ENCODE measurements at regions not wholly inside any gene's neighbourhood (a gene's known extent, or its start where the extent isn't known, plus 50 kb on each side); places are given as distances from the start of the nearest gene placed in this dataset.

DNA sequence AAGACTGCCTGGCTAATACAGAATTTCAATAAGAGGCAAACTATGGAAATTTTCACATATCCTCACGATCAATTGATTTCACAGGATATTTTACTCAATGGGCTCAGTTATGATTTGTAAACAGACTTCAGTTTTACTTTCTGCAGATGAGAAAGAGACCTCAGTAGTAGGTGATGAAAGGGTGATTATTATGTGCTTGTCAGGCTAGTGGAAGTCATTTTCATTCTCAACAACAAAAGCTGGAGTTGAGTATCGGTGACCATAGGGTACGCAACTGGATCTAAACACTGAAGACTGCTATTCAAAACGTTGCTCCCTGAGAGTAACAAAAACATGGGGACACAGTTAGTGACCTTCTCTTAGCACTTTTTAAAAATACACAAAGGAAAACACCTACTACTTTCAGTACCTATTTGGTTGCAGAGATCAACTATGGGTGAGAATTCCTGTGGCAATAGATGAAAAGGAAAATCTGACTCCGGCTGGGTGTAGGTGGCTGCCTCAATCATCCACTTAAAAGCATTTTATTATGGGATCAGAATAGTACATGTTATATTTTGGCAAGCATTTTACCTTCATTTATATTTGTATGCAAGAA lies 126.2 kb upstream of the VRK2 start:
- CTCF ChIA-PET, result no interaction called here
- H3K4me1 ChIP-seq (replicated peaks; ENCODE audit: insufficient read depth), result no peaks in the 10 kb centered on the region
- H3K27ac ChIP-seq, result no peak overlapping the region
- BruUV-seq (replicated peaks), result no TSS peak
- intact Hi-C loops (cut with micrococcal nuclease; ENCODE audit: unreplicated experiment), result no loop called here
- H2AFZ ChIP-seq, result no peak overlapping the region
- H3F3A ChIP-seq (ENCODE audit: insufficient read depth, low read depth), result no peaks in the 10 kb centered on the region
- no peak for TF ChIP-seq EZH2 (IDR thresholded peaks at IDR 0.05; ENCODE audit: low read depth)
- TF ChIP-seq, protein P1, sequence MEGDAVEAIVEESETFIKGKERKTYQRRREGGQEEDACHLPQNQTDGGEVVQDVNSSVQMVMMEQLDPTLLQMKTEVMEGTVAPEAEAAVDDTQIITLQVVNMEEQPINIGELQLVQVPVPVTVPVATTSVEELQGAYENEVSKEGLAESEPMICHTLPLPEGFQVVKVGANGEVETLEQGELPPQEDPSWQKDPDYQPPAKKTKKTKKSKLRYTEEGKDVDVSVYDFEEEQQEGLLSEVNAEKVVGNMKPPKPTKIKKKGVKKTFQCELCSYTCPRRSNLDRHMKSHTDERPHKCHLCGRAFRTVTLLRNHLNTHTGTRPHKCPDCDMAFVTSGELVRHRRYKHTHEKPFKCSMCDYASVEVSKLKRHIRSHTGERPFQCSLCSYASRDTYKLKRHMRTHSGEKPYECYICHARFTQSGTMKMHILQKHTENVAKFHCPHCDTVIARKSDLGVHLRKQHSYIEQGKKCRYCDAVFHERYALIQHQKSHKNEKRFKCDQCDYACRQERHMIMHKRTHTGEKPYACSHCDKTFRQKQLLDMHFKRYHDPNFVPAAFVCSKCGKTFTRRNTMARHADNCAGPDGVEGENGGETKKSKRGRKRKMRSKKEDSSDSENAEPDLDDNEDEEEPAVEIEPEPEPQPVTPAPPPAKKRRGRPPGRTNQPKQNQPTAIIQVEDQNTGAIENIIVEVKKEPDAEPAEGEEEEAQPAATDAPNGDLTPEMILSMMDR (conservative IDR thresholded peaks at IDR 0.05), result no peak
- no peaks in the 10 kb centered on the region for H3K79me2 ChIP-seq (ENCODE audit: low read depth)
- no peaks in the 10 kb centered on the region for H3K36me3 ChIP-seq (ENCODE audit: low read depth)
- DNase-seq, result no peak
- POLR2A ChIA-PET (ENCODE audit: unreplicated experiment), result no interaction called here
- H3K27me3 ChIP-seq (ENCODE audit: insufficient read depth, low read depth), result no peaks in the 10 kb centered on the region
- peaks cover 8% of the 10 kb centered on the region; the same call in 1 of the 2 replicates for H3K9me2 ChIP-seq (ENCODE audit: insufficient read depth)
- H3K4me3 ChIP-seq, result no peak overlapping the region
- no peak overlapping the region for H3K4me2 ChIP-seq
- H4K20me1 ChIP-seq (ENCODE audit: insufficient read depth), result no peaks in the 10 kb centered on the region
- 0 out of 2 replicates have a peak, but pooled peaks cover 4% of the 10 kb centered on the region for H3K9me3 ChIP-seq (ENCODE audit: insufficient read depth, low read depth)

DNA sequence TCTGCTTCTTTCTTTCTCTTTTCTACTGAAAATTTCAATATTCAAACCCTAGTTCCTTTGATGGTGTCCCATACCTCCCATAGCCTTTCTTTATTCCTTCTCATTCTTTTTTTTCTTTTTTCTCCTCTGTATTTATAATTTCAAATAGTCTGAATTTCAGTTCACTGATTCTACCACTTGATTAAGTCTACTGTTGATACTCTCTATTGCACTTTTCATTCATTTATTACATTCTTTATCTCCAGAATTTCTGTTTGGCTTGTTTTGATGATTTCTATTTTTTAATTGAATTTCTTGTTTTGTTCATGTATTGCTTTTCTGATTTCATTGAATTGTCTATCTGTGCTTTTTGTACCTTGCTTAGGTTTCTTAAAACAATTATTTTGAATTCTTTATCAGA lies 111.9 kb upstream of the VRK2 start:
- Histone ChIP-seq H3K4me1 (replicated peaks; ENCODE audit: insufficient read depth) (no peaks in the 10 kb centered on the region), H3K4me2 (no peak overlapping the region), H3K36me3 (ENCODE audit: low read depth) (no peaks in the 10 kb centered on the region), H2AFZ (no peak overlapping the region), H3K27me3 (ENCODE audit: insufficient read depth, low read depth) (no peaks in the 10 kb centered on the region), H3K27ac (no peak overlapping the region), H3F3A (ENCODE audit: insufficient read depth, low read depth) (no peaks in the 10 kb centered on the region), H3K79me2 (ENCODE audit: low read depth) (no peaks in the 10 kb centered on the region), H3K4me3 (no peak overlapping the region), H4K20me1 (ENCODE audit: insufficient read depth) (no peaks in the 10 kb centered on the region), H3K9me3 (ENCODE audit: insufficient read depth, low read depth) (peaks cover 35% of the 10 kb centered on the region), H3K9me2 (ENCODE audit: insufficient read depth) (no peaks in the 10 kb centered on the region)
- no peak for TF ChIP-seq EZH2 (IDR thresholded peaks at IDR 0.05; ENCODE audit: low read depth)
- TF ChIP-seq, protein P1 (conservative IDR thresholded peaks at IDR 0.05), result no peak
- ChIA-PET CTCF (no interaction called here), POLR2A (ENCODE audit: unreplicated experiment) (no interaction called here)
- intact Hi-C loops (cut with micrococcal nuclease; ENCODE audit: unreplicated experiment), result loop anchor here (5.0 kb wide), 1 partner anchor 38 kb away; no protein-coding TSS in a partner anchor
- no TSS peak for BruUV-seq (replicated peaks)
- no peak for DNase-seq

DNA sequence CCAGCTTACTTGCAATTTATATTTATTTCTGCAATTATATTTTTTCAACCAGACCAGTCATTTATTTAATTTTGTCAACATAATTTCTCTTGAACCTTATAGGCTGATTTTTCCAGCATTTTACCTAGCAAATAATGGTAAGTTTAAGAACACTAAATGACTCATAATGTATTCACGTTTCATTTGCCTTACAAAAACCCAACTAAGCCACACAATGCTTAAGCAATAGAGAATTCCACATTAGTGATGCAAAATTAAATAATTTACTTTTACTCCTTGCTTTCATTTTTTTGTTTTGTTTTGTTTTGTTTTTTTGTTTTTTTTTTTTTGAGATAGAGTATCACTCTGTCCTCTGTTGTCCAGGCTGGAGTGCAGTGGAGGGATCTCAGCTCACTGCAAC lies 110.4 kb upstream of the VRK2 start:
- DNase-seq, result no peak
- no peaks in the 10 kb centered on the region for H3K4me1 ChIP-seq (replicated peaks; ENCODE audit: insufficient read depth)
- no peak overlapping the region for H2AFZ ChIP-seq
- H3K9me3 ChIP-seq (ENCODE audit: insufficient read depth, low read depth), result peaks cover 32% of the 10 kb centered on the region
- intact Hi-C loops (cut with micrococcal nuclease; ENCODE audit: unreplicated experiment), result loop anchor here (5.0 kb wide), 1 partner anchor 36 kb away; no protein-coding TSS in a partner anchor
- no peaks in the 10 kb centered on the region for H3K36me3 ChIP-seq (ENCODE audit: low read depth)
- H3K27ac ChIP-seq, result no peak overlapping the region
- TF ChIP-seq EZH2 (IDR thresholded peaks at IDR 0.05; ENCODE audit: low read depth), result no peak
- TF ChIP-seq, protein P1 (conservative IDR thresholded peaks at IDR 0.05), result no peak
- H3K9me2 ChIP-seq (ENCODE audit: insufficient read depth), result no peaks in the 10 kb centered on the region
- H3K27me3 ChIP-seq (ENCODE audit: insufficient read depth, low read depth), result no peaks in the 10 kb centered on the region
- no peaks in the 10 kb centered on the region for H3F3A ChIP-seq (ENCODE audit: insufficient read depth, low read depth)
- H3K4me2 ChIP-seq, result no peak overlapping the region
- CTCF ChIA-PET, result no interaction called here
- POLR2A ChIA-PET (ENCODE audit: unreplicated experiment), result no interaction called here
- BruUV-seq (replicated peaks), result no TSS peak
- H3K79me2 ChIP-seq (ENCODE audit: low read depth), result no peaks in the 10 kb centered on the region
- no peak overlapping the region for H3K4me3 ChIP-seq
- H4K20me1 ChIP-seq (ENCODE audit: insufficient read depth), result no peaks in the 10 kb centered on the region

Measured in PC-9 (cell line).